T-cell (primary cell): ENCODE measurements at regions not wholly inside any gene's neighbourhood (a gene's known extent, or its start where the extent isn't known, plus 50 kb on each side); places are given as distances from the start of the nearest gene placed in this dataset.

Experiments used
- ATAC-seq, 4 experiments: fragments of 200-7000 bp in 3 of 4; fragments of 150-1000 bp in 1 of 4; cut with Tn5 transposase; replicated peaks in 1 of 4; 1 replicate in 3 of 4; 2 replicates in 1 of 4; pipeline ENCODE4 v1.10.0; 2021; ENCODE audit warnings: moderate library complexity in 3 of 4, mild to moderate bottlenecking in 2 of 4, moderate number of reproducible peaks in 1 of 4
- CTCF ChIA-PET, 2 donors: fragments of 300-600 bp; sonication (Branson Sonifier 250); formaldehyde crosslinking; loops; one replicate each; lab custom pipeline; 2022; ENCODE audit warnings: antibody characterized with exemption in 2 of 2; lab: Charles Lee
- POLR2A ChIA-PET, 2 donors: fragments of 300-600 bp; sonication (Branson Sonifier 250); formaldehyde crosslinking; loops; one replicate each; lab custom pipeline; 2022; ENCODE audit warnings: antibody characterized with exemption in 2 of 2; lab: Charles Lee
- DNase-seq, 35 experiments: peaks; one replicate each; pipeline versions ENCODE4 v3.0.0 to v3.0.0-alpha.2; 2013 to 2023
- H3K27ac ChIP-seq: one replicate; pipeline ENCODE4 v1.5.1; 2013; ENCODE audit warnings: low read length
- H3K27me3 ChIP-seq, 2 experiments: replicated peaks in 1 of 2; 1 replicate in 1 of 2; 2 replicates in 1 of 2; pipeline versions ENCODE4 v1.6.1 to v1.7.0; 2013; ENCODE audit warnings: low read length in 1 of 2, mixed read lengths in 1 of 2; ENCODE audit not compliant: control insufficient read depth in 2 of 2, insufficient read depth in 2 of 2; ENCODE audit errors: extremely low read depth in 1 of 2
- H3K36me3 ChIP-seq, 2 donors: 1 replicate in 1 of 2; 2 replicates in 1 of 2; pipeline versions ENCODE4 v1.6.1 to v1.7.0; 2013; ENCODE audit warnings: low read length in 1 of 2; ENCODE audit not compliant: control insufficient read depth in 2 of 2, insufficient read depth in 1 of 2; ENCODE audit errors: extremely low read depth in 1 of 2
- H3K4me1 ChIP-seq, 2 experiments: 1 replicate in 1 of 2; 2 replicates in 1 of 2; pipeline versions ENCODE4 v1.6.1 to v1.7.0; 2013; ENCODE audit warnings: low read length in 2 of 2, mixed read lengths in 1 of 2; ENCODE audit not compliant: insufficient read depth in 2 of 2, control insufficient read depth in 1 of 2; ENCODE audit errors: extremely low read depth in 1 of 2
- H3K4me3 ChIP-seq, 2 donors: 1 replicate in 1 of 2; 2 replicates in 1 of 2; pipeline versions ENCODE4 v1.5.1 to v1.7.0; 2013; ENCODE audit warnings: mild to moderate bottlenecking in 2 of 2, low read length in 1 of 2, moderate library complexity in 1 of 2; ENCODE audit not compliant: control insufficient read depth in 1 of 2; ENCODE audit errors: extremely low read depth in 1 of 2
- H3K9me3 ChIP-seq: 2 replicates; pipeline ENCODE4 v1.7.0; 2013
- H3K27ac Mint-ChIP-seq, 2 donors: one replicate each; pipeline ENCODE4 v1.8.0; 2020 to 2021; ENCODE audit warnings: mild to moderate bottlenecking in 2 of 2, mixed read lengths in 2 of 2
- H3K27me3 Mint-ChIP-seq, 2 donors: one replicate each; pipeline ENCODE4 v1.8.0; 2021 to 2022; ENCODE audit warnings: mixed read lengths in 2 of 2
- H3K36me3 Mint-ChIP-seq: one replicate; pipeline ENCODE4 v1.8.0; 2021; ENCODE audit warnings: mixed read lengths
- H3K4me1 Mint-ChIP-seq, 3 donors: one replicate each; pipeline ENCODE4 v1.8.0; 2020 to 2022; ENCODE audit warnings: mixed read lengths in 3 of 3, mild to moderate bottlenecking in 1 of 3
- H3K4me3 Mint-ChIP-seq, 3 donors: one replicate each; pipeline ENCODE4 v1.8.0; 2020 to 2022; ENCODE audit warnings: mild to moderate bottlenecking in 3 of 3, mixed read lengths in 3 of 3, moderate library complexity in 3 of 3
- H3K9me3 Mint-ChIP-seq, 3 donors: one replicate each; pipeline ENCODE4 v1.8.0; 2020 to 2022; ENCODE audit warnings: mixed read lengths in 3 of 3
- WGBS: methylation state at CpG from one replicate; pipeline ENCODE4 v1.1.5; 2013; ENCODE audit warnings: missing lambda C conversion rate; ENCODE audit not compliant: insufficient coverage; 5-methylcytosine and 5-hydroxymethylcytosine counted together

GRCh38 chr4:29310252-29310651, 1409.9 kb upstream of the PCDH7 start:
- Mint-ChIP-seq H3K27ac (no peak overlapping the region), H3K4me1 (no peaks in the 10 kb centered on the region), H3K27me3 (no peaks in the 10 kb centered on the region), H3K9me3 (peaks cover 6 to 29% (median 16%) of the 10 kb centered on the region in 3 donors), H3K36me3 (no peaks in the 10 kb centered on the region), H3K4me3 (no peak overlapping the region)
- CTCF ChIA-PET, result no interaction called here
- Histone ChIP-seq H3K9me3 (no peaks in the 10 kb centered on the region), H3K4me1 (no peaks in the 10 kb centered on the region), H3K4me3 (no peak overlapping the region), H3K27me3 (no peaks in the 10 kb centered on the region), H3K36me3 (no peaks in the 10 kb centered on the region), H3K27ac (no peak overlapping the region)
- no peak for DNase-seq
- no peak for ATAC-seq
- POLR2A ChIA-PET, result no interaction called here

- Mint-ChIP-seq H3K4me1 (no peaks in the 10 kb centered on the region), H3K9me3 (peaks cover 6 to 27% (median 15%) of the 10 kb centered on the region in 3 donors), H3K27me3 (no peaks in the 10 kb centered on the region), H3K27ac (no peak overlapping the region), H3K4me3 (no peak overlapping the region), H3K36me3 (no peaks in the 10 kb centered on the region)
- no CpG with 5 or more reads among the region's 1 CpG for WGBS
- DNase-seq (no peak), ATAC-seq (no peak)
- ChIA-PET POLR2A (no interaction called here), CTCF (no interaction called here)
- H3K27me3 ChIP-seq, result no peaks in the 10 kb centered on the region
- no peaks in the 10 kb centered on the region for H3K9me3 ChIP-seq
- H3K36me3 ChIP-seq, result no peaks in the 10 kb centered on the region
- H3K4me3 ChIP-seq, result no peak overlapping the region
- H3K4me1 ChIP-seq, result no peaks in the 10 kb centered on the region
- H3K27ac ChIP-seq, result no peak overlapping the region
These were observed 1408.9 kb upstream of the PCDH7 start for GRCh38 chr4:29311247-29311646.

- ChIA-PET POLR2A (no interaction called here), CTCF (no interaction called here)
- Histone ChIP-seq H3K36me3 (no peaks in the 10 kb centered on the region), H3K27me3 (no peaks in the 10 kb centered on the region), H3K27ac (no peak overlapping the region), H3K9me3 (peaks cover 9% of the 10 kb centered on the region), H3K4me1 (no peaks in the 10 kb centered on the region), H3K4me3 (no peak overlapping the region)
- no peak overlapping the region for H3K4me3 Mint-ChIP-seq
- DNase-seq (no peak), ATAC-seq (no peak)
- no peaks in the 10 kb centered on the region for H3K4me1 Mint-ChIP-seq
- no peaks in the 10 kb centered on the region for H3K27me3 Mint-ChIP-seq
- no CpG with 5 or more reads among the region's 2 CpGs for WGBS
- no peak overlapping the region for H3K27ac Mint-ChIP-seq
- H3K36me3 Mint-ChIP-seq, result no peaks in the 10 kb centered on the region
- H3K9me3 Mint-ChIP-seq, result peaks cover 9 to 21% (median 10%) of the 10 kb centered on the region in 3 donors
These were observed 1400.4 kb upstream of the PCDH7 start for GRCh38 chr4:29319663-29320340.

- H3K4me3 Mint-ChIP-seq, result no peak overlapping the region
- CTCF ChIA-PET, result no interaction called here
These were observed 1399.1 kb upstream of the PCDH7 start for GRCh38 chr4:29320947-29321620.

GRCh38 chr4:29326004-29326403, 1394.2 kb upstream of the PCDH7 start:
- CTCF ChIA-PET, result no interaction called here
- WGBS, result no CpG with 5 or more reads among the region's 2 CpGs
- no peak overlapping the region for H3K27ac ChIP-seq
- no peaks in the 10 kb centered on the region for H3K4me1 ChIP-seq
- no peaks in the 10 kb centered on the region for H3K4me1 Mint-ChIP-seq
- H3K4me3 ChIP-seq, result no peak overlapping the region
- DNase-seq (no peak), ATAC-seq (no peak)
- POLR2A ChIA-PET, result no interaction called here
- H3K9me3 ChIP-seq, result peaks cover 7% of the 10 kb centered on the region
- no peaks in the 10 kb centered on the region for H3K36me3 ChIP-seq
- H3K4me3 Mint-ChIP-seq, result no peak overlapping the region
- no peaks in the 10 kb centered on the region for H3K27me3 Mint-ChIP-seq
- H3K9me3 Mint-ChIP-seq, result peaks cover 10 to 18% (median 17%) of the 10 kb centered on the region in 3 donors
- H3K27me3 ChIP-seq, result no peaks in the 10 kb centered on the region
- no peak overlapping the region for H3K27ac Mint-ChIP-seq
- H3K36me3 Mint-ChIP-seq, result no peaks in the 10 kb centered on the region

More at GRCh38 chr4:29320947-29321620, 1399.1 kb upstream of the PCDH7 start:
- Histone ChIP-seq H3K36me3 (no peaks in the 10 kb centered on the region), H3K9me3 (peaks cover 9% of the 10 kb centered on the region), H3K27me3 (no peaks in the 10 kb centered on the region), H3K4me3 (no peak overlapping the region), H3K4me1 (no peaks in the 10 kb centered on the region), H3K27ac (no peak overlapping the region)
- ATAC-seq (no peak), DNase-seq (no peak)
- no peaks in the 10 kb centered on the region for H3K4me1 Mint-ChIP-seq
- 85% methylated on average over 4 of the region's 6 CpGs for WGBS
- no peaks in the 10 kb centered on the region for H3K36me3 Mint-ChIP-seq
- peaks cover 9 to 20% (median 12%) of the 10 kb centered on the region in 3 donors for H3K9me3 Mint-ChIP-seq
- H3K27ac Mint-ChIP-seq, result no peak overlapping the region
- H3K27me3 Mint-ChIP-seq, result no peaks in the 10 kb centered on the region
- POLR2A ChIA-PET, result no interaction called here

GRCh38 chr4:29326816-29327215, 1393.4 kb upstream of the PCDH7 start:
- ATAC-seq, result no peak
- H3K36me3 Mint-ChIP-seq, result no peaks in the 10 kb centered on the region
- WGBS, result no CpG with 5 or more reads among the region's 2 CpGs
- no peak overlapping the region for H3K4me3 Mint-ChIP-seq
- peaks cover 2% of the 10 kb centered on the region for H3K9me3 ChIP-seq
- POLR2A ChIA-PET, result no interaction called here
- H3K9me3 Mint-ChIP-seq, result peaks cover 12 to 20% (median 16%) of the 10 kb centered on the region in 3 donors
- H3K27ac Mint-ChIP-seq, result no peak overlapping the region
- H3K4me1 ChIP-seq, result no peaks in the 10 kb centered on the region
- no peaks in the 10 kb centered on the region for H3K27me3 Mint-ChIP-seq
- H3K27me3 ChIP-seq, result no peaks in the 10 kb centered on the region
- no peak overlapping the region for H3K4me3 ChIP-seq
- H3K36me3 ChIP-seq, result no peaks in the 10 kb centered on the region
- H3K4me1 Mint-ChIP-seq, result no peaks in the 10 kb centered on the region
- no peak overlapping the region for H3K27ac ChIP-seq
- DNase-seq, result no peak
- CTCF ChIA-PET, result no interaction called here
